ENCODE measurements at regions not wholly inside any gene's neighbourhood (a gene's known extent, or its start where the extent isn't known, plus 50 kb on each side); places are given as distances from the start of the nearest gene placed in this dataset.
A peak's percentile ranks its signal among the peaks of the same experiment; 100 is the strongest.

DNA sequence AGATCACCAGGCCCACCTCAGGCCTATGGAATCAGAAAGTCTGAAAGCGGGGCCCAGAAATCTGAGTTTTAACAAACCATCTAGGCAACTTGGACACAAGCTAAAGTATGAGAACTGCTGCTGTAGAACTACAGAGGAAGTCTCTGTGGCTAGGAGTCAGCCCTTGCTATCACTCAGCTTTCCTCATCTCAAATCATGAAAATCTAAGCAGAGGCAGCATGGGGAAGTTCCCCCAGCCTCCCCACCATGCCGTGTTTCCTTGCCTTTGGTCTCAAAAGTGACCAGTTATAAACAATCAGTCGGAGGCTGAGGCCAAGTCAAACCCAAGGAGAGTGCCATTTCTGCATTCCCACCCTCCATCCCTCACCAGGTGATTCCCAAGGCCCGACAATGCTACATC is 404.7 kb downstream of the BCL11A start:
- DNase-seq, result no peak

DNA sequence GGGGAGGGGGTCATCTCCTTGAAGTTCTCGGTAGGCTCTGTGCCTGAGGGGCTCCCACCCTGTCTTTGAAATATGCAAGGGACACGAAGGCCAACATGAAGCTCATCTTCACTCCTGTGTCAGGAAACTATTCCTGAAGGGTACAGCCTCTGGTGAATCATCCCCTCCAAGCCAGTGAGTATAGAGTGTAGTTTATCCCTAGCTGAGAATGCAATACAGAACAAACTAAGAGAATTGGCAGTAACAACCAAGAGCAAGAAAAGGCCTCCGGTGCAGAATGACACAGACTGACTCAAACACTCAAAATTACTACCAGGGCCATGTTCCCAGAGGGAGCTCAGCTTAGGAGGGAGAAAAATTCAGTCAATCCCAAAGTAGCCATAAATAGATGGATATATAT is 413.3 kb downstream of the BCL11A start:
- no peak for DNase-seq

DNA sequence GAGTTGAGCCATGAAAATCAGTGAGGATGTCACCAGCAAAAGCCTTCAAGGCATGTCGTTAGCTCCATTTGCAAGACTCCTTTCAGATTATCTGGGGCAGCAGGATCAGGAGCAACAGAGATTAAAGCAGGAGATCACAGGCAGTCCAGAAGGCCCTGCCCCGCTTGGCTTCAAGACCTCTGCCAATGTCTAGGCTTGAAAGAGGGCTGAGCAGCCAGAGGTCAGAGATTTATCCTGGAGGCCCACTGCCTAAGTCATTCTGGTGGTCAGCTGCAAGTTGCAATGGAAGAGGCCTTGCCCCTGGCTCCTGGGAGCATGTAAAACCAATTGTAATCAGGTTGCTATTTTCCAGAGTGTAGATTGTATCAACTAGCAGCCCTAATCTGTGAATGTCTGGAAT is 416.5 kb downstream of the BCL11A start:
- no peak for DNase-seq

GRCh38 chr2:60127191-60127590 is 426.3 kb downstream of the BCL11A start:
- DNase-seq, result no peak

DNA sequence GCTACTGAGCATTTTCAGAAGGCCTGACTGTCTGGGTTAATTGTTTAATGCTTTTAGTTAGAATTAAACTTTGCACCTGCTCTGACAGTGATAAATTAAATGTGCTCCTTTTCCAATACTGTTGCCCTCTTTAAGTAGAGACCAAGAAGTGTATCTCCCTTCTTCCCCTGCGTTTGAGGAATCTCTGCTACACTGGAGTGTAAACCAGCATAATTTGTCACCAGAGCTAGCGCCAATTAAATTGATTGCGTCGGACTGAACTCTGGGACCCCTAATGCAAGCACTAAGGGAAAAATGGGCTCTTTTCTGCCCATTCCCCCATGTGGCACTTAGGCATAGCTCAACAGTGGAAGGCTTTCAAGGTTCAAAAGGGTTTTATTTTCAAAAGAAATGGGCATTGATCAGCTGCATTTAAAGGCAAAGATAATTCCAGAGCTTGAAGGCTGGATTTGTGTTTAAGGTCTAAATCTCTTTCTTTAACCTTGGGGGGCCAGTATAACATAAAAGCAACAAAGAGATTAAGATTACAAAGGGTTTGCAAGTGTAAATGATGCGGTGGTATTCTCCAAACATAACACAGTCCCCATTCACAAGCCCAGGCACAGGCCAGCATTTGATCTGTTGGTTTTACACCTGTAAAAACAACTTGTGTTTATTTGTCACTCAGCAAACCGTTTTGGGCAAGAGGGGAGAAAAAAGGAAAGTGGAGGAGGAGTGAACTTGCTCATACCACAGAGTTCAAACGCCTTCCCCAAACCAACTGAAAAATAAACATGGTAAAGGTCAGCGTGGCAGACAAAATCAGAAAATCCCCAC is 427.6 kb downstream of the BCL11A start:
- DNase-seq, result no peak

GRCh38 chr2:60119778-60120177 is 433.7 kb downstream of the BCL11A start:
- no peak for DNase-seq

DNA sequence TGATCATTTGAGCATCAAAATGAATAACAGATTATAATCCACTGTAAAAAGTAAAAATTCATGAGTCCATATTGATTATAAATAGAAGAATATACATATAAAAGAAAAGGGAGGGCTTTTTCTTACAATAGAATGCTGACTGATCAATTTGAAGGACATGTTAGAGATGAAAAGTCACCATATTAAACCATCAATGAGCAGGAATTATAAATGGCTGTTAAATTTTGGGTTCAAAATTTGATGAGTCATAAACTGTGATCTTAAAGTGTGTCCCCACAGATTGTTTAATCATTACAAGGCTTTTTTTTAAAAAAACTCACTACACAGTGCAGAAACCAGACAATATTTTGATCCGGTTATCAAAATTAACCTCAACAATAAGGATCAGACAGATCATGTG is 434.5 kb downstream of the BCL11A start:
- DNase-seq, result no peak

GRCh38 chr2:60118061-60118460 is 435.4 kb downstream of the BCL11A start:
- no peak for DNase-seq

GRCh38 chr2:60116161-60116875 is 437.1 kb downstream of the BCL11A start:
- DNase-seq, result no peak

GRCh38 chr2:60109744-60110143 is 443.7 kb downstream of the BCL11A start:
- no peak for DNase-seq

- DNase-seq, result no peak
Observed at GRCh38 chr2:60106836-60107529, 446.5 kb downstream of the BCL11A start.

GRCh38 chr2:60105906-60106305 is 447.5 kb downstream of the BCL11A start:
- no peak for DNase-seq

- DNase-seq, result peak; percentile 23
Observed at GRCh38 chr2:60104514-60105505, 448.6 kb downstream of the BCL11A start.

- no peak for DNase-seq
Observed at GRCh38 chr2:60100034-60100433, 453.4 kb downstream of the BCL11A start.

DNA sequence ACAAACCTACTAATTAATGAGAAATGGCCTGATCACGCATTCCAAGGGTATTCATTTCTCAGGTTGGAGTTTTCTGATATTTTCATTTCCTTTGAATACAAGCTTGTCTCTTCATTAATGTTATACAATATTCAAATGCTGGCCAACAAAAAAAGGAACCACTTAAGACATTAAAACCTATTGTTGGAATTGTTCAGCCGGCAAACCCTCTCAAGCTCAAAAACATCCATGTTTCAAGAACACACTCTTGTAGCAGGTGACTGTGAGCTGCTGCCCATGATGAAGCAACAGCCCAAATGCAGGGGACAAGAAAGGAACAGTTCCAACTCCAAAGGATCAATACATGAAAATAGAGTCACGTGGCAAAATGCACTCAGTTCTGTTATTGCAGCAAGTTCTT is 454.5 kb downstream of the BCL11A start:
- no peak for DNase-seq

GRCh38 chr2:60097298-60097697 is 456.2 kb downstream of the BCL11A start:
- no peak for DNase-seq

GRCh38 chr2:60096556-60096955 is 456.9 kb downstream of the BCL11A start:
- no peak for DNase-seq

- DNase-seq, result no peak
Observed at GRCh38 chr2:60095903-60096302, 457.6 kb downstream of the BCL11A start.

DNA sequence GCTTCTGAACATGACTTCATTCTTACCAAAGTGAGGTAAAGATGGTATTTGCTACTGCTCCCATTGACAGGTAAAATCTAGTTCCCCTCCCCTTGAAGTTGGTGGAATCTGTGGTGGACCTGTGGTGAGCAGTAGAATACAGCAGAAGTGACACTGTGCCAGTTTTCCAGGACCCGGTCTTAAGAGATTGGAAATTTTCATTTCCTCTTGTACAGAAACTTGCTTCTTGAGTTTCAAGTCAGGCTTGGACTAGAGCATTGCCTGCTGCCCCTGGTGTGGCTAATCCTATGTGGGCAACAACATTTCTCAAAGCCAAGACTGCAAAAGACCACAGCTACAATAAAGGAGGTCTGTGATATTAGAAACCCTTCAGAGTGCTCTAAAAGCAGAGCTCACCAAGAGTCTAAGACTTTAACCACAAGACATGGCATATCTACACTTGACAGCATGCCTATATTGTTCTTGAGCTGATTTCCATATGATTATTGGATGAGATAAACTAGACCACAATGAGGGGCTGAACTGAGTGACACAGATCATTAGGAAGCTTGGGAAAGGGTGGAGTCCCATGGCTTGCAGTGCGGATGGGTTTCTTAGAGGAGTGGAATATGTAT is 458.1 kb downstream of the BCL11A start:
- DNase-seq, result no peak

DNA sequence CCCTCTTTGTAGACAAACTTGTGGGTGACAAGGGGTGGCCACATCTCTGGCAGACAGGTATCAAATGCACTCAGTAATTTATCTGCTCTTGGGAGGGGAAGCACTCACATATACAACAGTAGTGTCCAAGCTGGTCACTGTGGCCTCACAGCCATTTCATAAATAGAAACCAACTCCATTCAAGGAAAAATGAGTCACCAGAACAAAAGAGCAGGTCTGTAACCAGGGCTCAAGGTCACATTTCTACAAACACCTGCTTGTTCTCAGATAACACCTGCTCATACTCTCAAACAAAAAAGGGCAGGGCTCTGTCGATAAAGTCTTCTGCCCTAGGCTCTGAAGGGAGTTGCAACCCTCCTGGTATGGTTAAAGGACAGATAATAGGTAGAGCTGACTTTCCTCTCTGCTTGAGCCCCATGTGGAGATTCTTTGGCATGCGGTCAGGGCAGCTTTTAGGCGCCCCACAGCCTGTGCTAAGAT is 459.0 kb downstream of the BCL11A start:
- no peak for DNase-seq

- no peak for DNase-seq
Observed at GRCh38 chr2:60092781-60093180, 460.7 kb downstream of the BCL11A start.

GRCh38 chr2:60091894-60092293 is 461.6 kb downstream of the BCL11A start:
- DNase-seq, result no peak

All from CD4-positive, alpha-beta T cell treated with Interleukin-15 for 1 hour (primary cell).